ENCODE measurements at regions not wholly inside any gene's neighbourhood (a gene's known extent, or its start where the extent isn't known, plus 50 kb on each side); places are given as distances from the start of the nearest gene placed in this dataset.
"Not testable (repeated sequence)": the region's sequence is repeated elsewhere in the genome, so short reads cannot be mapped to it uniquely, and the experiment has no call there.

DNA sequence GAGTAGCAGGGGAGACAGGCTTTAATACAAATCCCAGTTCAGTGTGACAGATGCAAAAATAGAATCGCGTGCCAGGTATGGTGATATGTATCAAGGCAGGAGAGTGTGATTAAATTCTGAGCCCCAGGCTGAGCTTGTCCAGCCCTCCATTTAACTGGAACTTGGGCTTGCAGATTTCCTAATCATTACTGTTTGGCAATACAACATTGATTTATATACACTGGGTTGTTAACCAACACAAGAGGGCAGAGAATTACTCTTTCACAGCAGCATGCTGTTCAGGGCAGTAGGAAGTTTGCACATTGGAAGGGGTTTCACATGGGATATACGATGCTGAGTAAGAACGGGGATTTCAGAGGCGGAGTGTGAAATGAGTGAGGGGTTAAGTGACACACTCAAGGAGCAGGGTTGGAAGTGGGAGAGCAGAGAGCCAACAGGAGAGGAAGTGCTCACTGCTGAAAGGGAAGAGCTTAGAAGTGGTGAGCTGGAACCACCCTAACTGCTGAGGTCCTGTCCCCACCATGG lies 70.8 kb upstream of the ATXN1 start:
- H3K4me3 ChIP-seq (ENCODE audit: low read depth, low read length): no peak overlapping the region

DNA sequence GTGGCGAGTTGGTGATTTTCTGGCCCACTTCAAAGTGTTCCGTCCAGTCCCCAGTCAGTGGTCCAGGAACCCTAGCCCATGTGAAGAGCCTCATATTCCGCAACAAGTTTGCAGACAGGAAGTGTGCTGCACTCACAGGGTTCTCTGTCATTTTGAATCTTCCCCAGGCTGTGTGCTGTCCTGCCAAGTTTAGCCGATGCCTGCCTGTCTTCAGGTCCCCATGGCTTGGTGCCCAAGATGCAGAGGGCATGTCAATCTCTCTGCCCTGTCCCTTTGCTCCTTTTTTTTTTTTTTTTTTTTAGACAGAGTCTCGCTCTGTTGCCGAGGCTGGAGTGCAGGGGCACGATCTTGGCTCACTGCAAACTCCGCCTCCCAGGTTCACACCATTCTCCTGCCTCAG lies 69.9 kb upstream of the ATXN1 start:
- H3K4me3 ChIP-seq (ENCODE audit: low read depth, low read length): no peak overlapping the region

DNA sequence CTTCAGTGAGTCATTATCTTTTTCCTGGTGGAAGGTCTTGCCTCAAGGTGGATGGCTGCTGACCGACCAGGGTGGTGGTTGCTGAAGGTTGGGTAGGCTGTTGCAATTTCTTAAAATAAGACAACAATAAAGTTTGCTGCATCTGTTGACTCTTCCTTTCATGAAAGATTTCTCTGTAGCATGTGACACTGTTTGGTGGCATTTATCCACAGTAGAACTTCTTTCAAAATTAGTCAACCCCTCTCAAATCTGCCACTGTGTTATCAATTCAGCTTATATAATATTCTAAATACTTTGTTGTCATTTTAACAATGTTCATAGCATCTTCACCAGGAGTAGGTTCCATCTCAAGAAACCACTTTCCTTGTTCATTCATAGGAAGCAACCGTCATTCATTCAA lies 66.8 kb upstream of the ATXN1 start:
- H3K4me3 ChIP-seq (ENCODE audit: low read depth, low read length): no peak overlapping the region

DNA sequence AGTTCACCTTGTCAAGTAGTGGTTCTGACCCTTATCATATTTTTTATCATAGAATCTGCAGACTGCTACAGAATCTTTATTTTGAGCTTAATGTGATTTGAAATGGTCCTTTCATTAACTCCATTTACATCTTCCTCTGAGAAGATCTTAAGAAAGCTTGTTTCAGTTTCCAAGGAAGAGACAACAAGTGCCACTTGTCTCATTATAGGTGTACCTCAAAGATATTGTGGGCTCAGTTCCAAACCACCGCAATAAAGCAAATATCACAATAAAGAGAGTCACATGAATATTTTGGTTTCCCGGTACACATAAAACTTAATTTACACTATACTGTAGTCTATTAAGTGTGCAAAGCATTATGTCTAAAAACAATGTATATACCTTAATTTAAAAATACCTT lies 66.4 kb upstream of the ATXN1 start:
- H3K4me3 ChIP-seq (ENCODE audit: low read depth, low read length): no peak overlapping the region

DNA sequence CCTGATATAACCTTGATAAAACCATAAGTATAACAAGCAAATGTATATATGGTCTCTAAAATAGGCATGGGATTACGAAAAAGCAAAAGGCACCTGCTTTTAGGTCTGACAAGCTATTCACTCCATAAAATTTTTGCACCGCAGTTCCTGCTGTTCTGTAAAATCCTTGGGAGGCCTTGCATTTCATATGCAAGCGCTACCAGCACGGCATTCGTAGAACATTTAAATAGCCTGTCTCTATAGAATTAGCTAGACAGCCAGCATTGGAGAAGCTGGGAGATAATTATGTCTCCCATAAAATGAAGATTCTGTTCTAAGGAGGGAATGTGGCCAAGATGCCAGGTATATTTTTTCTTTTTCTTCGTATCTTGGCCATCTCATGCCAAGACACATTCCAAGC lies 64.5 kb upstream of the ATXN1 start:
- no peak overlapping the region for H3K4me3 ChIP-seq (ENCODE audit: low read depth, low read length)

DNA sequence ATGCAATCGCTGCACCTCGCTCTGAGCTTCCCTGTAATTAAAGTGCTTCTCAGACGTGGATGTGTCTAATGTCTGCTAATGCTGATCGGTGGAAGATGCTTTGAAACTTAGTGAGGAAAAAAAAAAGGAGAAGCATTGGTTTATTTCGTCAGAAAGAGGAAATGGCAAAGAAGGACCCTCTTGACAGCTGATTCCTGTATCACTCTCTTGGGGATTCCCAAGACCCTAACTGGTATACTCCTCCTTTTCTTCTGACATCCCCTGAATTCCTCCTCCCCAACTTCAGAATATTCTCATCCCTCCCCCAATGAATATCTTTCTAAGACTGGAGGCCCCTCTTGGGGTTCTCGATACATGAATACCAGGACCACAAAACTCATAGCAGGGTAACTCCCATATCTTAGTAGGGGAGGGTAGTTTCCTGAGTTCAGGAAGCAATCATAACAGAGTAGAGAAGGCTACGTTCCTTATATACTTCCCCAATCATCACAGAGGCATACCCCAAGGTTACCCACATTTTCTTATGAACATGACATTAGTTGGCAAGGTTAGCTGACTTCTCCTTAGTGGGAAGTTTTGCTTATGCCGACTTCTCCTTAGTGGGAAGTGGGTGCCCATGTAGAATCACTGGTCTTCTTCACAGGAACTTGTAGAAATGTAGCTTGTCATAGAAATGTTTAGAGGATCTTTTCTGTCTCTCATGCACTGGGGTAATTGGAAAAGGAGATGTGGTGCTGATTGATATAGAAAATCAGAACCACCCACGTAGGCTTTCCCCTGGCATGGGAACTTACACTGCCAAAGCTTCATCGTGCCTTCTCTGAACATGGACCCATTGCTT lies 63.8 kb upstream of the ATXN1 start:
- no peak overlapping the region for H3K4me3 ChIP-seq (ENCODE audit: low read depth, low read length)

DNA sequence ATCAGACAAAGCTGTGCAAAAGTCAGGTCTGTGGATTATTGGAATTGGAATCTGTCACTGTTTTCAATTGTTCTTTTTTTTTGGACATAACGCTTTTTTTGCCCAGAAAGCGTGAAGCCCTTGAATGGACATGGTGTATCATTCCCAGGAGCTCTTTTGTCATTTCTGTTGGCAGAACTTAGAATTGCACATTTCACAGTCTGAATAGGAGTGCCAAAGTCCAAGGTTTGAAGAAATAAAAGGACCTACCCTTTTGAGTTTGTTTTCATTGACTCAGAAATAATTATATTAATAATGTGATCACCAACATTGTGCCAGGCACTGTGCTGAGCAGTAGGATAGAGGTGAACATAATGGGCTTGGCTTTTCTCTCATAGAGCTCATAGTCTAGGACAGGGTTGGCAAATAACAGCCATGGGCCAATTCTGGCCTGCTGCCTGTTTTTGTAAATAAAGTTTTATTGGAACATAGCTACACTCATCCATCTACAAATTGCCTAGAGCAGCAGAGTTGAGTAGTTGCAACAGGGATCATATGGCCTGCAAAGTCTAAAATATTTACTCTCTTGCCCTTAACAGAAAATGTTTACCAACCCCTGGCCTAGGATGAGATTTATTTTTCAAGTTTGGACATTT lies 62.6 kb upstream of the ATXN1 start:
- H3K4me3 ChIP-seq (ENCODE audit: low read depth, low read length): no peak overlapping the region

DNA sequence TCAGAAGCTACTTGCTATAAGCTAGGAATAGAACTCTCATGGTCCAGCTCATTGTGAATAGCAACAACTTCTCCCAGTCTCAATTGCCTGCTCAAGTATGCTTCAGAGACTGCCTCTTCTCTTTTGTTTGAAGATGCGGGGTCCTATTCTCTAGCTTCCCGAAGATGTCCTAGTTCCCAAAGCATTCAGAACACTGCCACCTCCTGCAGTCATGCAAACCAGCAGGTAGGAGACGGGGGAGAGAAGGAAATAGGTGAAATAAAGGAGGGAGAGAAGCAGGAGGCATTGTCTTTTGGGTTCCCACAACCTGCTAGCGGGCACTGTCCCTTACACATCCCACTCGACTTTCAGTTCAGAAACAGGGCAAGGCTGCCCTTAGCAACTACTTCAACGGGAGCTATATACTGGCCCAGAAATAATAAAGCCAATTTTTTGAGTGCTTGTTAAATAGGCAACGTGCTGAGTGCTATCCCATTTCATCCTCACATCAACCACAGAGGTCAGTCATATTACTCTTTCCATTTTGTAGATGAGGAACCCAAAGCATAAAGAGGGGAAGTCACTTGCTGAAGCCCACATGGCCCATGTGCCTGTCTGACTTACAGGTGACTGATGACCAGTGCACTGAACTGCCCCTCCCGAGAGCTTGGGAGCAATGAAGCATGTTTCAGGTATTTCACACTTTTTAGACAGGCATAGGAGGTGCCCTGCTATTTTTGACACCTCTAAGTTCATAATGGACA lies 61.9 kb upstream of the ATXN1 start:
- no peak overlapping the region for H3K4me3 ChIP-seq (ENCODE audit: low read depth, low read length)

DNA sequence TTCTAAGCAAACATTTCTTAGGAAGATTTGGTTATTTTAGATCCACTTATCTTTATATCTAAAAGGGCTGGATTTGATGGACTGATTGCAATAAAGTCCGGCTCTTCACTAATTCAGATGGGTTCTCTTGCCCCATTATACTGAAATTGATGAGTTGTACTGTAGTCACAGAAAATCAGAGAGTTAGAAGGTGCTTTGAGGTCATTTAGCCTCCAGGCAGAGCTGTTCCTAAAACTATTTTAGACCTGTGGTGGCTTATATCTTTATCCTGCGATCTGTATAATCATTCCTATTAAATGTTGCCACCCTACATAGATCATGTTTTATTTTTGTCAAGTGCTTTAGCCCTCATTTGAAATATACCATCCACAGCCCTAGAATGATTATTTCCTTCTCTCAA lies 61.3 kb upstream of the ATXN1 start:
- H3K4me3 ChIP-seq (ENCODE audit: low read depth, low read length): no peak overlapping the region

DNA sequence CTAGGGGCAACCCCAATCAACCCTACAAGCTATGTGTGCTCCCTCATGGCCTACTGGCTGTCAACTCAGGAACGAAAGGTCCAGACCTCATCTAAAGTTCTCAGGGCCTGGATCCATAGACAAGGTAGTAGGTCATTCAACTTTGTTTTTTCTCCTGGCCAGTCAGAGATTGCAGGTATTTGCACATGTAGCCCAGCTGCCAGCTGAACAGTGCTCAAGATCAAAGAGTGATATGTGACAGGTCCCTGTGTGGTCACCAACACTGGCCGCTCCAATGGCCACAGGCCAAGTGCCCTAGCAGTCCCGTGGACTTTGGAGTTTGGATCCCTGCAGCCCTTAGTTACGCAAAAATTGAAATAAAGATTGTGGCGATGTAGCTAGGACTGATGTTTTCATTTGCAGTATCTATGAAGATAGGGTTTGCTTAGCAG lies 60.6 kb upstream of the ATXN1 start:
- no peak overlapping the region for H3K4me3 ChIP-seq (ENCODE audit: low read depth, low read length)

DNA sequence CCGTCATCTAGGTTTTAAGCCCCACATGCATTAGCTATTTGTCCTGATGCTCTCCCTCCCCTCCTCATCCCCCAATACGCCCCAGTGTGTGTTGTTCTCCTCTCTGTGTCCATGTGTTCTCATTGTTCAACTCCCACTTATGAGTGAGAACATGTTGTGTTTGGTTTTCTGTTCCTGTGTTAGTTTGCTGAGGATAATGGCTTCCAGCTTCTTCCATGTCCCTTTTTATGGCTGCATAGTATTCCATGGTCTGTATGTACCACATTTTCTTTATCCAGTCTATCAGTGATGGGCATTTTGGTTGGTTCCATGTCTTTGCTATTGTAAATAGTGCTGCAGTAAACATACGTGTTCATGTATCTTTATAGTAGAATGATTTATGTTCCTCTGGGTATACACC lies 59.0 kb upstream of the ATXN1 start:
- not testable (repeated sequence) for H3K4me3 ChIP-seq (ENCODE audit: low read depth, low read length)

DNA sequence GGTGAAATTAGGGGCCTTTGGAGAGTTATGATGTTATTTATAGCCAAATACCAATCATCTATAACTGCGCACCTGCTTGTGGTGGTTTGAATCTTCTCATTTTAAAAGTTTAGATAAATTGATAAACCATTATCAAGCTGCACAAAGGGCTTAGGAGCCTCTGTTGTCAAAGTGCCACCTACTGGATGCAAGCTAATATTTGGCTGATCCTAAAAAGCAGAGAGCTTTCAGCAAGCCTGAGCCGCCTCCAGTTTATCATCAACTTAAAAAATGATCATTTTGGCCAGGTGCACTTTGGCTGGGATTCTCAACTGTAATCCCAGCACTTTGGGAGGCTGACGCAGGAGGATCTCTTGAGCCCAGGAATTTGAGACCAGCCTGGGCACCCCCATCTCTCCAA lies 58.5 kb upstream of the ATXN1 start:
- H3K4me3 ChIP-seq (ENCODE audit: low read depth, low read length): no peak overlapping the region

DNA sequence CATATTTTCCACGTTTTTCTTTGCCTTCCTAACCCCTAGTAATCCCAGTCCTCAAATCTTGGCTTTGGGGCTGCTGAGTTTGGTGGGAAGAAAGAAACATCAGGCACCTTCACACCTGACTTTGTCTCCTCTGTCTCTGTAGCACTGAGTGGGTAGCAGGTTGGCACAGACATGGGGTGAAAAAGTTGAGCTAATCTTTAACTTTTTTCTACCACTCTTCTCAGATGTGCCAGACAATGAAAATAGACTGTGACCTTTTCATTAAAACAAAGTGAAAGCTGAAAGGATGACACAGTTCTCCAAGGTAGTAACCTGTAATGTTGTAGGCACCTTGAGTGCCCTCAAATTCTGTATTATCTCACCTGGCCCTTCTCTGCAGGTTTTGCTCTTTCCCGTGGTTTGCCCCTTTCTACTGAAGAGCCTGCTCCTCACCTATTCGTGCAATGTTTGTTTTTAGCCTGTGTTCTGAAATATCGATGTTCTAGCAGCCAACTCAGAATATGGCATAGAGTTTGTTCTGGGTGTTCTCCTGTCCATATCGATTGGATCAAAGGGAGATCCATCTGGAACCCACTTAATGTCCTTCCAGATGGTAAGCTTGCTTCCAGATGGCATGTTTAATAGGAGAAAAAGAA lies 57.8 kb upstream of the ATXN1 start:
- no peak overlapping the region for H3K4me3 ChIP-seq (ENCODE audit: low read depth, low read length)

DNA sequence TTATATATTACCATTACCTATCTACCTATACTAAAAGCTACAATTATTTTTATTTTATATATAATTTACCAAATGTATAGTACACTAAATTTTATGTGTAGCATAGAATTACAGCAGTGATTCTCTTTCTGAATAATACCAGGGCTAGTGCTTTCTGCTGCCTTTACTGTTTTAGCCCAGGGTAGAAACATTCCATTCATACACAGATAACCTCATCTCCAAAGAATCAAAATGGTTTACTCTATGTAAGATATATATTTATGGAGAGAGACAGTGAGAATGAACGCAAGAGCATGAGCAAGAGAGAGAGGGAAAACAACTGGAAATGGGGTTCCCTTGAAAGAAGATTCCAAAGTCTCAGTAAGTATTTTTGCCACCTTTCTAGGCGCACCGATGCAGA lies 56.3 kb upstream of the ATXN1 start:
- H3K4me3 ChIP-seq (ENCODE audit: low read depth, low read length): no peak overlapping the region

DNA sequence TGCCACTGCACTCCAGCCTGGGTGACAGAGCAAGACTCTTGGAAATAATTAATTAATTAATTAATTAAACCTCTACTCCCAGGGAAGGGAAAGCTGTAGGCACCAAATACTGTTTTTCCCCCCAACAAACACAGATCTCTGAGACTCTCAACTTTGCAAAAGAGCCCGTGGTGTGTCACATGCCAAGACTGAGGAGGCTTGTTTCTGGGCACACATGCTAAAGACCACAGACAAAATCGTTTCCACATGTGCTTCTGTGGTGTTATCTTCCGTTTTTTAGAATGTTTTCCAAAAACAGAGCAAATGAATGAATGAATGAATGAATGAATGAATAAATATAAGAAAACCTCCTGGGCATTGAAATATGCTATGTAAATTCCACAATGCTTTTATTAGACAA lies 55.6 kb upstream of the ATXN1 start:
- H3K4me3 ChIP-seq (ENCODE audit: low read depth, low read length): no peak overlapping the region

DNA sequence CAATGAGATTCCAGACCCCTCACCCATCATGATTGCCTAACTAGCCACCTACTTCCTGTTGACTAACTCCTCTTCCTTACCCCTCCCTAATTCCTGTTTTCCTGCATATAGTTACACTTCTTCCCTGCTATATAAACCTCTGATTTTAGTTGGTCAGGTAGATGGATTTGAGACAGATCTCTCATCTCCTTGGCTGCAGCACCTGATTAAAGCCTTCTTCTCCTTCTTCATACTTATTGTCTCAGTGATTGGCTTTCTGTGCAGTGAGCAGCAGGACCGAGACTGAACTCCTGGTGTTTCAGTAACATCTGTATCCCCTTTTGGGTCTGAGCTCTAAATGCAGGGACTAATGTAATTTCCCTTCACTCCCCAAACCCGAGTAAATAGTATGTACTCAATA lies 51.7 kb upstream of the ATXN1 start:
- H3K4me3 ChIP-seq (ENCODE audit: low read depth, low read length): no peak overlapping the region

DNA sequence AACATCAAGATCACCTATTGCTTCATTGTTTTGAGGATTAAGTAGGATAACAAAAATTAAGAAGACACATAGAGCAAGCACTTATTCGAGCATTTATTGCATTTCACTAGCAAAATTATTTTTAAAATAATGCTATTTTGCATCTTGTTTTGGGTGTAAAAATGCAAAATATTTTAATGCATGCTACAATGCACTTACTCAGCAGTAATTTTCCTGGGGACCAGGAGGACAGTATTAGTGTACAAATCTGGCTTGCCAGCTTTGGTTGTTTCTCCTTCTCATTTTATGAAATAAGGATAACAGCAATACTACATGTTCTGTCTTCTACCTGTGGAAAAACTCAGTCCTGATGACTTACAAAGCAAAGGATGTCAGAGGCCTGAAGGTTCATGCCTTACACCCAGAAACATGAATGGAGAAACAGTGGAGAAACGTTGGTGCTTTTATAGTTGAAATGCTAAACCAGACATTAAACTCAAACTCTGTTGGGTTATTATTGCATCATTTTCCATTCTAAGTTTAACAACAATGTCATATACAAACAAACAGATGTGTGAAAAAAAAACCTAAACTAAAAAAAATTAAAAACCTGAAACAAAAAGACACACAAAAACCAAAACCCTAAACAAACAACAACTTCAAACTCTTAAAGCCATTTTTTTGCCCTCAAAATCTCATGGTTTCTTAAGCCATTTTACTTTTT lies 50.2 kb upstream of the ATXN1 start:
- H3K4me3 ChIP-seq (ENCODE audit: low read depth, low read length): no peak overlapping the region
